ENCODE measurements at regions not wholly inside any gene's neighbourhood (a gene's known extent, or its start where the extent isn't known, plus 50 kb on each side); places are given as distances from the start of the nearest gene placed in this dataset.

- no peaks in the 10 kb centered on the region for H3K79me2 ChIP-seq (ENCODE audit: control insufficient read depth, insufficient read depth, low read length)
- peaks cover 5% of the 10 kb centered on the region for H3K27me3 ChIP-seq (ENCODE audit: control insufficient read depth, insufficient read depth, low read length)
- H4K20me1 ChIP-seq (ENCODE audit: control insufficient read depth, extremely low read depth, insufficient read depth, low read length), result no peaks in the 10 kb centered on the region
- H3K27ac ChIP-seq (ENCODE audit: insufficient read depth, low read length), result no peak overlapping the region
- no peak overlapping the region for H3K9ac ChIP-seq (ENCODE audit: insufficient read depth, low read length)
- no peaks in the 10 kb centered on the region for H3K9me3 ChIP-seq (ENCODE audit: control insufficient read depth, insufficient read depth, low read depth, low read length)
- no peak overlapping the region for H3K4me2 ChIP-seq (ENCODE audit: extremely low read depth, insufficient read depth, low read length)
- no peaks in the 10 kb centered on the region for H3K4me1 ChIP-seq (ENCODE audit: control insufficient read depth, extremely low read depth, insufficient read depth, low read length)
- H3K4me3 ChIP-seq (replicated peaks in 1 of 4; ENCODE audit: control extremely low read depth in 1 of 4, insufficient read depth in 1 of 4, low read depth in 3 of 4, low read length in 4 of 4), result no peak overlapping the region
- no peak for DNase-seq (ENCODE audit: low read depth in 2 of 2)
- no peaks in the 10 kb centered on the region for H3K36me3 ChIP-seq (ENCODE audit: control insufficient read depth, insufficient read depth, low read length)
- TF ChIP-seq CTCF (conservative IDR thresholded peaks at IDR 0.05 in 1 of 2, IDR thresholded peaks at IDR 0.05 in 1 of 2; ENCODE audit: low read depth in 1 of 2, low read length in 2 of 2), result no peak
- no peak for TF ChIP-seq EZH2 (IDR thresholded peaks at IDR 0.05; ENCODE audit: low read length, missing control alignments)
- no peak overlapping the region for H2AFZ ChIP-seq (ENCODE audit: low read length)
These were observed 90.5 kb downstream of the RPS24 start for GRCh38 chr10:78124167-78124566.

GRCh38 chr10:78129211-78129610, 95.5 kb downstream of the RPS24 start:
- H3K4me2 ChIP-seq (ENCODE audit: extremely low read depth, insufficient read depth, low read length), result no peak overlapping the region
- H3K27me3 ChIP-seq (ENCODE audit: control insufficient read depth, insufficient read depth, low read length), result no peaks in the 10 kb centered on the region
- H3K9ac ChIP-seq (ENCODE audit: insufficient read depth, low read length), result no peak overlapping the region
- no peaks in the 10 kb centered on the region for H3K36me3 ChIP-seq (ENCODE audit: control insufficient read depth, insufficient read depth, low read length)
- H3K79me2 ChIP-seq (ENCODE audit: control insufficient read depth, insufficient read depth, low read length), result no peaks in the 10 kb centered on the region
- no peaks in the 10 kb centered on the region for H3K9me3 ChIP-seq (ENCODE audit: control insufficient read depth, insufficient read depth, low read depth, low read length)
- no peaks in the 10 kb centered on the region for H4K20me1 ChIP-seq (ENCODE audit: control insufficient read depth, extremely low read depth, insufficient read depth, low read length)
- no peak overlapping the region for H3K4me3 ChIP-seq (replicated peaks in 1 of 4; ENCODE audit: control extremely low read depth in 1 of 4, insufficient read depth in 1 of 4, low read depth in 3 of 4, low read length in 4 of 4)
- TF ChIP-seq CTCF (conservative IDR thresholded peaks at IDR 0.05 in 1 of 2, IDR thresholded peaks at IDR 0.05 in 1 of 2; ENCODE audit: low read depth in 1 of 2, low read length in 2 of 2) (no peak), EZH2 (IDR thresholded peaks at IDR 0.05; ENCODE audit: low read length, missing control alignments) (no peak)
- H3K4me1 ChIP-seq (ENCODE audit: control insufficient read depth, extremely low read depth, insufficient read depth, low read length), result no peaks in the 10 kb centered on the region
- H3K27ac ChIP-seq (ENCODE audit: insufficient read depth, low read length), result no peak overlapping the region
- no peak overlapping the region for H2AFZ ChIP-seq (ENCODE audit: low read length)
- DNase-seq (ENCODE audit: low read depth in 2 of 2), result no peak

GRCh38 chr10:78130966-78131710, 97.5 kb downstream of the RPS24 start:
- Histone ChIP-seq H3K4me3 (replicated peaks in 1 of 4; ENCODE audit: control extremely low read depth in 1 of 4, insufficient read depth in 1 of 4, low read depth in 3 of 4, low read length in 4 of 4) (no peak overlapping the region), H3K4me2 (ENCODE audit: extremely low read depth, insufficient read depth, low read length) (no peak overlapping the region), H3K9ac (ENCODE audit: insufficient read depth, low read length) (no peak overlapping the region), H3K9me3 (ENCODE audit: control insufficient read depth, insufficient read depth, low read depth, low read length) (no peaks in the 10 kb centered on the region), H3K27ac (ENCODE audit: insufficient read depth, low read length) (no peak overlapping the region), H4K20me1 (ENCODE audit: control insufficient read depth, extremely low read depth, insufficient read depth, low read length) (no peaks in the 10 kb centered on the region), H3K27me3 (ENCODE audit: control insufficient read depth, insufficient read depth, low read length) (no peaks in the 10 kb centered on the region), H2AFZ (ENCODE audit: low read length) (no peak overlapping the region), H3K79me2 (ENCODE audit: control insufficient read depth, insufficient read depth, low read length) (no peaks in the 10 kb centered on the region), H3K36me3 (ENCODE audit: control insufficient read depth, insufficient read depth, low read length) (no peaks in the 10 kb centered on the region), H3K4me1 (ENCODE audit: control insufficient read depth, extremely low read depth, insufficient read depth, low read length) (no peaks in the 10 kb centered on the region)
- DNase-seq (ENCODE audit: low read depth in 2 of 2), result peak in 1 of 2 donors; percentile 27
- no peak for TF ChIP-seq EZH2 (IDR thresholded peaks at IDR 0.05; ENCODE audit: low read length, missing control alignments)
- TF ChIP-seq CTCF (conservative IDR thresholded peaks at IDR 0.05 in 1 of 2, IDR thresholded peaks at IDR 0.05 in 1 of 2; ENCODE audit: low read depth in 1 of 2, low read length in 2 of 2), result no peak
